Spleen (tissue), 7 donors: ENCODE measurements at regions not wholly inside any gene's neighbourhood (a gene's known extent, or its start where the extent isn't known, plus 50 kb on each side); places are given as distances from the start of the nearest gene placed in this dataset.

ENCODE experiments used
- POLR2A ChIP-seq, 3 donors: fragments of 450-650 bp; IDR thresholded peaks; one replicate each; pipeline ENCODE4 v1.5.1; 2017; ENCODE audit warnings: antibody characterized with exemption in 3 of 3, mild to moderate bottlenecking in 1 of 3
- POLR2AphosphoS5 ChIP-seq, 3 donors: sonication (generic); formaldehyde crosslinking; IDR thresholded peaks; one replicate each; pipeline ENCODE4 v1.5.1; 2017; ENCODE audit warnings: antibody characterized with exemption in 3 of 3
- TF ChIP-seq, protein P1 (sequence below), 11 experiments: fragments of 200-600 bp in 7 of 11; fragments of 450-650 bp in 4 of 11; sonication (generic) in 4 of 11; IDR thresholded peaks in 8 of 11; conservative IDR thresholded peaks in 3 of 11; 1 replicate in 7 of 11; 2 replicates in 4 of 11; pipeline versions ENCODE4 v1.4.0 to v1.8.0; 2016 to 2021; ENCODE audit warnings: antibody characterized with exemption in 11 of 11, inconsistent platforms in 4 of 11, mild to moderate bottlenecking in 1 of 11
- donor health status: DM: no; HTN: no; CAD: no; lungs with moderate emphysema.
- donor health status: DM: no; HTN: no; CAD: no.
- donor health status: DM: no; HTN: no; CAD: no.

DNA sequence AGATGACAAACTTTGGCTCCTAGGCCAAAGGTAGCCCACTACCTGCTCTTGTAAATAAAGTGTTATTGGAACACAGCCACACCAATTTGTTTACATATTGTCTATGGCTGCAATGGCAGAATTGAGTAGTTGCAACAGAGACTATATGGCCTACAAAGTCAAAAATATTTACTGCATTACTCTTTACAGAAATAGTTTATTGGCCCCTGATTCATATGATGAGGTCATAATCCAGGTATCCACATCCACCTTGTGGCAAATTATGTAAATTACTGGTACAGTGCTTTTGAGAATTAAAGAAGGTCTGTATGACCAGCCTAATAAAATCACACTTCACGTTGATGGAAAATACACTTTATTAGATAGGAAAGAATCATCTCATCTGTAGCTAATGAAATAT lies 337.0 kb upstream of the DDX53 start:
- TF ChIP-seq, protein P1, sequence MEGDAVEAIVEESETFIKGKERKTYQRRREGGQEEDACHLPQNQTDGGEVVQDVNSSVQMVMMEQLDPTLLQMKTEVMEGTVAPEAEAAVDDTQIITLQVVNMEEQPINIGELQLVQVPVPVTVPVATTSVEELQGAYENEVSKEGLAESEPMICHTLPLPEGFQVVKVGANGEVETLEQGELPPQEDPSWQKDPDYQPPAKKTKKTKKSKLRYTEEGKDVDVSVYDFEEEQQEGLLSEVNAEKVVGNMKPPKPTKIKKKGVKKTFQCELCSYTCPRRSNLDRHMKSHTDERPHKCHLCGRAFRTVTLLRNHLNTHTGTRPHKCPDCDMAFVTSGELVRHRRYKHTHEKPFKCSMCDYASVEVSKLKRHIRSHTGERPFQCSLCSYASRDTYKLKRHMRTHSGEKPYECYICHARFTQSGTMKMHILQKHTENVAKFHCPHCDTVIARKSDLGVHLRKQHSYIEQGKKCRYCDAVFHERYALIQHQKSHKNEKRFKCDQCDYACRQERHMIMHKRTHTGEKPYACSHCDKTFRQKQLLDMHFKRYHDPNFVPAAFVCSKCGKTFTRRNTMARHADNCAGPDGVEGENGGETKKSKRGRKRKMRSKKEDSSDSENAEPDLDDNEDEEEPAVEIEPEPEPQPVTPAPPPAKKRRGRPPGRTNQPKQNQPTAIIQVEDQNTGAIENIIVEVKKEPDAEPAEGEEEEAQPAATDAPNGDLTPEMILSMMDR (IDR thresholded peaks at IDR 0.05 in 8 of 11, conservative IDR thresholded peaks at IDR 0.05 in 3 of 11) = no peak
- TF ChIP-seq POLR2A (IDR thresholded peaks at IDR 0.05) (no peak), POLR2AphosphoS5 (IDR thresholded peaks at IDR 0.05) (no peak)
